GM19452 (cell line): ENCODE measurements at regions not wholly inside any gene's neighbourhood (a gene's known extent, or its start where the extent isn't known, plus 50 kb on each side); places are given as distances from the start of the nearest gene placed in this dataset.

ENCODE experiments used
- ATAC-seq: cut with Tn5 transposase; IDR thresholded peaks from one replicate; pipeline ENCODE4 v1.9.1; 2021; ENCODE audit not compliant: unreplicated experiment

- no peak for ATAC-seq
These were observed 281.8 kb downstream of the RNF144B start for GRCh38 chr6:18668994-18669393.

GRCh38 chr6:18672852-18673251, 285.7 kb downstream of the RNF144B start:
- no peak for ATAC-seq

- no peak for ATAC-seq
These were observed 287.2 kb downstream of the RNF144B start for GRCh38 chr6:18674346-18674745.

- no peak for ATAC-seq
These were observed 288.7 kb downstream of the RNF144B start for GRCh38 chr6:18675881-18676280.

GRCh38 chr6:18676548-18676947, 289.4 kb downstream of the RNF144B start:
- ATAC-seq: no peak

GRCh38 chr6:18680842-18681241, 293.7 kb downstream of the RNF144B start:
- no peak for ATAC-seq

- no peak for ATAC-seq
These were observed 294.8 kb downstream of the RNF144B start for GRCh38 chr6:18681832-18682503.

GRCh38 chr6:18684343-18684742, 297.2 kb downstream of the RNF144B start:
- no peak for ATAC-seq

- ATAC-seq: no peak
These were observed 306.0 kb downstream of the RNF144B start for GRCh38 chr6:18692929-18693685.

- no peak for ATAC-seq
These were observed 306.7 kb downstream of the RNF144B start for GRCh38 chr6:18693881-18694280.

GRCh38 chr6:18703546-18703945, 316.4 kb downstream of the RNF144B start:
- no peak for ATAC-seq

- no peak for ATAC-seq
These were observed 320.7 kb downstream of the RNF144B start for GRCh38 chr6:18707714-18708439.

- no peak for ATAC-seq
These were observed 325.4 kb downstream of the RNF144B start for GRCh38 chr6:18712595-18712994.

GRCh38 chr6:18720075-18720474, 332.9 kb downstream of the RNF144B start:
- no peak for ATAC-seq

- ATAC-seq: no peak
These were observed 336.9 kb downstream of the RNF144B start for GRCh38 chr6:18724056-18724455.

GRCh38 chr6:18725449-18725848, 338.3 kb downstream of the RNF144B start:
- ATAC-seq: no peak

GRCh38 chr6:18733921-18734550, 346.9 kb downstream of the RNF144B start:
- no peak for ATAC-seq

GRCh38 chr6:18741741-18742140, 354.6 kb downstream of the RNF144B start:
- no peak for ATAC-seq

- ATAC-seq: no peak
These were observed 355.3 kb downstream of the RNF144B start for GRCh38 chr6:18742406-18742805.

- ATAC-seq: no peak
These were observed 359.6 kb downstream of the RNF144B start for GRCh38 chr6:18746727-18747126.

- no peak for ATAC-seq
These were observed 361.2 kb downstream of the RNF144B start for GRCh38 chr6:18748314-18748713.
